ENCODE measurements at regions not wholly inside any gene's neighbourhood (a gene's known extent, or its start where the extent isn't known, plus 50 kb on each side); places are given as distances from the start of the nearest gene placed in this dataset.

- Mint-ChIP-seq H3K27me3 (peaks cover 47% of the 10 kb centered on the region), H3K4me1 (no peaks in the 10 kb centered on the region), H3K27ac (no peak overlapping the region), H3K36me3 (ENCODE audit: low read depth) (peaks cover 2% of the 10 kb centered on the region), H3K4me3 (no peak overlapping the region)
- H3K9me3 ChIP-seq (ENCODE audit: control insufficient read depth, low read length, poor library complexity, severe bottlenecking): no peaks in the 10 kb centered on the region
- ATAC-seq: no peak
- no peak for DNase-seq
These were observed 205.6 kb upstream of the CLINT1 start for GRCh38 chr5:158064334-158065123.

GRCh38 chr5:158063052-158063451 is 204.1 kb upstream of the CLINT1 start:
- Mint-ChIP-seq H3K4me1 (no peaks in the 10 kb centered on the region), H3K27me3 (peaks cover 51% of the 10 kb centered on the region), H3K4me3 (no peak overlapping the region), H3K36me3 (ENCODE audit: low read depth) (peaks cover 3% of the 10 kb centered on the region), H3K27ac (no peak overlapping the region)
- ATAC-seq (no peak), DNase-seq (no peak)
- H3K9me3 ChIP-seq (ENCODE audit: control insufficient read depth, low read length, poor library complexity, severe bottlenecking): no peaks in the 10 kb centered on the region

GRCh38 chr5:158061451-158061850 is 202.5 kb upstream of the CLINT1 start:
- Mint-ChIP-seq H3K27me3 (peaks cover 64% of the 10 kb centered on the region), H3K4me1 (no peaks in the 10 kb centered on the region), H3K4me3 (no peak overlapping the region), H3K27ac (no peak overlapping the region), H3K36me3 (ENCODE audit: low read depth) (peaks cover 3% of the 10 kb centered on the region)
- DNase-seq (no peak), ATAC-seq (no peak)
- no peaks in the 10 kb centered on the region for H3K9me3 ChIP-seq (ENCODE audit: control insufficient read depth, low read length, poor library complexity, severe bottlenecking)

GRCh38 chr5:158060212-158060611 is 201.3 kb upstream of the CLINT1 start:
- DNase-seq: no peak
- Mint-ChIP-seq H3K4me3 (no peak overlapping the region), H3K27me3 (peaks cover 69% of the 10 kb centered on the region), H3K27ac (no peak overlapping the region), H3K36me3 (ENCODE audit: low read depth) (peaks cover 3% of the 10 kb centered on the region), H3K4me1 (no peaks in the 10 kb centered on the region)
- no peak for ATAC-seq
- H3K9me3 ChIP-seq (ENCODE audit: control insufficient read depth, low read length, poor library complexity, severe bottlenecking): no peaks in the 10 kb centered on the region

- Mint-ChIP-seq H3K27me3 (peaks cover 74% of the 10 kb centered on the region), H3K27ac (no peak overlapping the region)
- ATAC-seq: no peak
These were observed 199.5 kb upstream of the CLINT1 start for GRCh38 chr5:158058208-158059120.

GRCh38 chr5:158056130-158056825 is 197.3 kb upstream of the CLINT1 start:
- no peak overlapping the region for H3K4me3 Mint-ChIP-seq
- DNase-seq (no peak), ATAC-seq (no peak)
- no peak overlapping the region for H3K27ac Mint-ChIP-seq
- H3K9me3 ChIP-seq (ENCODE audit: control insufficient read depth, low read length, poor library complexity, severe bottlenecking): no peaks in the 10 kb centered on the region
- H3K27me3 Mint-ChIP-seq: peaks cover 69% of the 10 kb centered on the region
- H3K36me3 Mint-ChIP-seq (ENCODE audit: low read depth): peaks cover 2% of the 10 kb centered on the region
- no peaks in the 10 kb centered on the region for H3K4me1 Mint-ChIP-seq

More at GRCh38 chr5:158058208-158059120, 199.5 kb upstream of the CLINT1 start:
- Mint-ChIP-seq H3K36me3 (ENCODE audit: low read depth) (peaks cover 2% of the 10 kb centered on the region), H3K4me1 (no peaks in the 10 kb centered on the region), H3K4me3 (no peak overlapping the region)
- no peaks in the 10 kb centered on the region for H3K9me3 ChIP-seq (ENCODE audit: control insufficient read depth, low read length, poor library complexity, severe bottlenecking)
- DNase-seq: no peak

GRCh38 chr5:158055111-158055501 is 196.2 kb upstream of the CLINT1 start:
- DNase-seq (no peak), ATAC-seq (no peak)
- Mint-ChIP-seq H3K27me3 (peaks cover 67% of the 10 kb centered on the region), H3K27ac (no peak overlapping the region), H3K36me3 (ENCODE audit: low read depth) (peaks cover 2% of the 10 kb centered on the region), H3K4me3 (no peak overlapping the region), H3K4me1 (no peaks in the 10 kb centered on the region)
- H3K9me3 ChIP-seq (ENCODE audit: control insufficient read depth, low read length, poor library complexity, severe bottlenecking): no peaks in the 10 kb centered on the region

GRCh38 chr5:158054223-158055110 is 195.5 kb upstream of the CLINT1 start:
- H3K4me3 Mint-ChIP-seq: no peak overlapping the region
- H3K9me3 ChIP-seq (ENCODE audit: control insufficient read depth, low read length, poor library complexity, severe bottlenecking): no peaks in the 10 kb centered on the region
- ATAC-seq (no peak), DNase-seq (no peak)
- H3K27me3 Mint-ChIP-seq: peaks cover 68% of the 10 kb centered on the region
- no peak overlapping the region for H3K27ac Mint-ChIP-seq
- peaks cover 2% of the 10 kb centered on the region for H3K36me3 Mint-ChIP-seq (ENCODE audit: low read depth)
- no peaks in the 10 kb centered on the region for H3K4me1 Mint-ChIP-seq

GRCh38 chr5:158051036-158051435 is 192.1 kb upstream of the CLINT1 start:
- Mint-ChIP-seq H3K36me3 (ENCODE audit: low read depth) (no peaks in the 10 kb centered on the region), H3K4me1 (no peaks in the 10 kb centered on the region), H3K27ac (no peak overlapping the region), H3K4me3 (no peak overlapping the region), H3K27me3 (peaks cover 51% of the 10 kb centered on the region)
- no peak for ATAC-seq
- DNase-seq: no peak
- no peaks in the 10 kb centered on the region for H3K9me3 ChIP-seq (ENCODE audit: control insufficient read depth, low read length, poor library complexity, severe bottlenecking)

- ATAC-seq (no peak), DNase-seq (no peak)
- Mint-ChIP-seq H3K27ac (no peak overlapping the region), H3K27me3 (peaks cover 51% of the 10 kb centered on the region), H3K36me3 (ENCODE audit: low read depth) (no peaks in the 10 kb centered on the region), H3K4me1 (no peaks in the 10 kb centered on the region), H3K4me3 (no peak overlapping the region)
- H3K9me3 ChIP-seq (ENCODE audit: control insufficient read depth, low read length, poor library complexity, severe bottlenecking): no peaks in the 10 kb centered on the region
These were observed 191.5 kb upstream of the CLINT1 start for GRCh38 chr5:158050421-158050820.

- Mint-ChIP-seq H3K36me3 (ENCODE audit: low read depth) (no peaks in the 10 kb centered on the region), H3K4me3 (no peak overlapping the region), H3K27me3 (peaks cover 42% of the 10 kb centered on the region), H3K4me1 (no peaks in the 10 kb centered on the region), H3K27ac (no peak overlapping the region)
- H3K9me3 ChIP-seq (ENCODE audit: control insufficient read depth, low read length, poor library complexity, severe bottlenecking): no peaks in the 10 kb centered on the region
- no peak for ATAC-seq
- no peak for DNase-seq
These were observed 190.5 kb upstream of the CLINT1 start for GRCh38 chr5:158049459-158049858.

GRCh38 chr5:158045696-158046095 is 186.8 kb upstream of the CLINT1 start:
- Mint-ChIP-seq H3K27ac (no peak overlapping the region), H3K27me3 (peaks cover 27% of the 10 kb centered on the region), H3K36me3 (ENCODE audit: low read depth) (no peaks in the 10 kb centered on the region), H3K4me3 (no peak overlapping the region), H3K4me1 (no peaks in the 10 kb centered on the region)
- DNase-seq: no peak
- no peaks in the 10 kb centered on the region for H3K9me3 ChIP-seq (ENCODE audit: control insufficient read depth, low read length, poor library complexity, severe bottlenecking)
- no peak for ATAC-seq
